Type B pancreatic cell (in vitro differentiated cells): ENCODE measurements at regions not wholly inside any gene's neighbourhood (a gene's known extent, or its start where the extent isn't known, plus 50 kb on each side); places are given as distances from the start of the nearest gene placed in this dataset.

ENCODE experiments used
- DNase-seq: peaks from one replicate; pipeline ENCODE4 v3.0.0; 2021; ENCODE audit warnings: mixed read lengths; ENCODE audit not compliant: unreplicated experiment; ENCODE audit errors: extremely low spot score
- H3K27ac Mint-ChIP-seq: 2 replicates; pipeline ENCODE4 v1.8.0; 2021; ENCODE audit warnings: mild to moderate bottlenecking, mixed read lengths
- H3K27me3 Mint-ChIP-seq: 2 replicates; pipeline ENCODE4 v1.8.0; 2021; ENCODE audit warnings: mixed read lengths
- H3K36me3 Mint-ChIP-seq: 2 replicates; pipeline ENCODE4 v1.8.0; 2021; ENCODE audit warnings: mixed read lengths
- H3K4me1 Mint-ChIP-seq: one replicate; pipeline ENCODE4 v1.8.0; 2021; ENCODE audit warnings: mixed read lengths; ENCODE audit not compliant: unreplicated experiment
- H3K4me3 Mint-ChIP-seq: 2 replicates; pipeline ENCODE4 v1.8.0; 2021; ENCODE audit warnings: mild to moderate bottlenecking, mixed read lengths
- H3K9me3 Mint-ChIP-seq: 2 replicates; pipeline ENCODE4 v1.8.0; 2021; ENCODE audit warnings: mixed read lengths
- CTCF ChIP-seq: fragments of 200-600 bp; sonication (generic); conservative IDR thresholded peaks from 2 replicates; pipeline ENCODE4 v1.5.0; 2021; ENCODE audit warnings: antibody characterized with exemption, mild to moderate bottlenecking

GRCh38 chrX:34197946-34198345, 65.8 kb upstream of the FAM47A start:
- no peak for TF ChIP-seq CTCF
- no peak for DNase-seq
- peaks cover 6% of the 10 kb centered on the region for H3K9me3 Mint-ChIP-seq

More at GRCh38 chrX:34197946-34198345, 65.8 kb upstream of the FAM47A start:
- Mint-ChIP-seq H3K4me1 (no peaks in the 10 kb centered on the region), H3K4me3 (no peak overlapping the region), H3K36me3 (no peaks in the 10 kb centered on the region), H3K27me3 (no peaks in the 10 kb centered on the region), H3K27ac (peak overlapping the region; percentile 1)
